ENCODE measurements at regions not wholly inside any gene's neighbourhood (a gene's known extent, or its start where the extent isn't known, plus 50 kb on each side); places are given as distances from the start of the nearest gene placed in this dataset.

GRCh38 chr15:72979791-72980190, 72.5 kb upstream of the NEO1 start:
- H3K9me3 ChIP-seq (ENCODE audit: insufficient read depth, low read depth, low read length), result no peaks in the 10 kb centered on the region
- no peaks in the 10 kb centered on the region for H3K4me1 ChIP-seq (ENCODE audit: insufficient read depth, low read length, poor library complexity, severe bottlenecking)
- no peaks in the 10 kb centered on the region for H3K79me2 ChIP-seq (ENCODE audit: insufficient read depth, low read length)
- no peak overlapping the region for H3K4me2 ChIP-seq (ENCODE audit: low read depth, low read length, poor library complexity, severe bottlenecking)
- H3K4me3 ChIP-seq (ENCODE audit: low read length, poor library complexity, severe bottlenecking), result no peak overlapping the region
- no peak overlapping the region for H2AFZ ChIP-seq (ENCODE audit: low read length)
- H3K9me2 ChIP-seq (replicated peaks; ENCODE audit: low read depth, low read length), result no peaks in the 10 kb centered on the region
- no peak overlapping the region for H3K9ac ChIP-seq (ENCODE audit: low read depth, low read length, poor library complexity, severe bottlenecking)
- TF ChIP-seq CTCF (conservative IDR thresholded peaks at IDR 0.05; ENCODE audit: low read length) (no peak), EZH2phosphoT487 (IDR thresholded peaks at IDR 0.05; ENCODE audit: borderline replicate concordance) (no peak)
- no peaks in the 10 kb centered on the region for H3K36me3 ChIP-seq (ENCODE audit: insufficient read depth, low read length)
- no peaks in the 10 kb centered on the region for H3F3A ChIP-seq (ENCODE audit: low read depth)
- H4K20me1 ChIP-seq (ENCODE audit: insufficient read depth, low read length, poor library complexity, severe bottlenecking), result no peaks in the 10 kb centered on the region
- no peaks in the 10 kb centered on the region for H3K27me3 ChIP-seq (ENCODE audit: insufficient read depth, low read length, poor library complexity, severe bottlenecking)

- no peak overlapping the region for H2AFZ ChIP-seq (ENCODE audit: low read length)
- TF ChIP-seq CTCF (conservative IDR thresholded peaks at IDR 0.05; ENCODE audit: low read length) (no peak), EZH2phosphoT487 (IDR thresholded peaks at IDR 0.05; ENCODE audit: borderline replicate concordance) (no peak)
Measured at GRCh38 chr15:72979308-72979707, 73.0 kb upstream of the NEO1 start.

GRCh38 chr15:72978223-72978622, 74.0 kb upstream of the NEO1 start:
- H3K9me3 ChIP-seq (ENCODE audit: insufficient read depth, low read depth, low read length), result no peaks in the 10 kb centered on the region
- no peaks in the 10 kb centered on the region for H3K27me3 ChIP-seq (ENCODE audit: insufficient read depth, low read length, poor library complexity, severe bottlenecking)
- H3K9me2 ChIP-seq (replicated peaks; ENCODE audit: low read depth, low read length), result no peaks in the 10 kb centered on the region
- H3K9ac ChIP-seq (ENCODE audit: low read depth, low read length, poor library complexity, severe bottlenecking), result no peak overlapping the region
- no peaks in the 10 kb centered on the region for H3K4me1 ChIP-seq (ENCODE audit: insufficient read depth, low read length, poor library complexity, severe bottlenecking)
- no peaks in the 10 kb centered on the region for H3F3A ChIP-seq (ENCODE audit: low read depth)
- no peak overlapping the region for H2AFZ ChIP-seq (ENCODE audit: low read length)
- H3K4me2 ChIP-seq (ENCODE audit: low read depth, low read length, poor library complexity, severe bottlenecking), result no peak overlapping the region
- no peaks in the 10 kb centered on the region for H3K79me2 ChIP-seq (ENCODE audit: insufficient read depth, low read length)
- no peaks in the 10 kb centered on the region for H3K36me3 ChIP-seq (ENCODE audit: insufficient read depth, low read length)
- H4K20me1 ChIP-seq (ENCODE audit: insufficient read depth, low read length, poor library complexity, severe bottlenecking), result no peaks in the 10 kb centered on the region
- no peak overlapping the region for H3K4me3 ChIP-seq (ENCODE audit: low read length, poor library complexity, severe bottlenecking)
- TF ChIP-seq EZH2phosphoT487 (IDR thresholded peaks at IDR 0.05; ENCODE audit: borderline replicate concordance), result no peak
- no peak for TF ChIP-seq CTCF (conservative IDR thresholded peaks at IDR 0.05; ENCODE audit: low read length)

More at GRCh38 chr15:72979308-72979707, 73.0 kb upstream of the NEO1 start:
- Histone ChIP-seq H4K20me1 (ENCODE audit: insufficient read depth, low read length, poor library complexity, severe bottlenecking) (no peaks in the 10 kb centered on the region), H3F3A (ENCODE audit: low read depth) (no peaks in the 10 kb centered on the region), H3K79me2 (ENCODE audit: insufficient read depth, low read length) (no peaks in the 10 kb centered on the region), H3K4me2 (ENCODE audit: low read depth, low read length, poor library complexity, severe bottlenecking) (no peak overlapping the region), H3K4me1 (ENCODE audit: insufficient read depth, low read length, poor library complexity, severe bottlenecking) (no peaks in the 10 kb centered on the region), H3K9ac (ENCODE audit: low read depth, low read length, poor library complexity, severe bottlenecking) (no peak overlapping the region), H3K4me3 (ENCODE audit: low read length, poor library complexity, severe bottlenecking) (no peak overlapping the region), H3K27me3 (ENCODE audit: insufficient read depth, low read length, poor library complexity, severe bottlenecking) (no peaks in the 10 kb centered on the region), H3K9me3 (ENCODE audit: insufficient read depth, low read depth, low read length) (no peaks in the 10 kb centered on the region), H3K9me2 (replicated peaks; ENCODE audit: low read depth, low read length) (no peaks in the 10 kb centered on the region), H3K36me3 (ENCODE audit: insufficient read depth, low read length) (no peaks in the 10 kb centered on the region)

Measured in Loucy (cell line).